SK-N-SH (cell line): ENCODE measurements at regions not wholly inside any gene's neighbourhood (a gene's known extent, or its start where the extent isn't known, plus 50 kb on each side); places are given as distances from the start of the nearest gene placed in this dataset.

Experiments
- CTCF ChIA-PET: fragments of 300-600, 350-600 bp; formaldehyde crosslinking; extraction: SDS; loops from one replicate; lab custom pipeline; 2021; lab: Yijun Ruan, JAX
- POLR2A ChIA-PET: fragments of 350-600 bp; sonication (Branson Sonifier 250); formaldehyde crosslinking; extraction: SDS; loops from one replicate; lab custom pipeline; 2020; ENCODE audit warnings: antibody characterized with exemption, inconsistent platforms; lab: Yijun Ruan, JAX
- DNase-seq: peaks from one replicate; pipeline ENCODE4 v3.0.0; 2012
- H2AFZ ChIP-seq: fragments of 200-600 bp; sonication (generic); 2 replicates; pipeline ENCODE4 v1.8.1; 2016; ENCODE audit warnings: antibody characterized with exemption, mild to moderate bottlenecking, low read depth
- H3F3A ChIP-seq: fragments of 200-600 bp; sonication (generic); replicated peaks from 2 replicates; pipeline ENCODE3; 2016; ENCODE audit warnings: antibody characterized with exemption, mild to moderate bottlenecking; ENCODE audit not compliant: insufficient read depth
- H3K27ac ChIP-seq, 2 experiments: fragments of 200-500 bp in 1 of 2; fragments of 200-600 bp in 1 of 2; sonication (Bioruptor generic) in 1 of 2; sonication (generic), shearing (Covaris generic) in 1 of 2; 2 replicates each; pipeline versions ENCODE4 v1.5.1 to v1.6.1; 2014 to 2016; ENCODE audit warnings: low read depth in 2 of 2, inconsistent platforms in 1 of 2, low read length in 1 of 2, mild to moderate bottlenecking in 1 of 2, mixed read lengths in 1 of 2
- H3K27me3 ChIP-seq: fragments of 200-600 bp; sonication (generic), shearing (Covaris generic); 2 replicates; pipeline ENCODE4 v1.6.1; 2016; ENCODE audit warnings: mixed run types; ENCODE audit not compliant: insufficient read depth
- H3K36me3 ChIP-seq, 2 experiments: fragments of 200-500 bp in 1 of 2; fragments of 200-600 bp in 1 of 2; sonication (Bioruptor generic) in 1 of 2; sonication (generic) in 1 of 2; replicated peaks in 1 of 2; 2 replicates each; pipeline versions ENCODE3 to v1.5.1; 2014 to 2016; ENCODE audit warnings: low read length in 1 of 2, mild to moderate bottlenecking in 1 of 2; ENCODE audit not compliant: insufficient read depth in 2 of 2, control insufficient read depth in 1 of 2
- H3K4me1 ChIP-seq, 2 experiments: fragments of 200-500 bp in 1 of 2; fragments of 200-600 bp in 1 of 2; sonication (Bioruptor generic) in 1 of 2; sonication (generic), shearing (Covaris generic) in 1 of 2; 2 replicates each; pipeline versions ENCODE4 v1.5.1 to v1.6.1; 2014 to 2016; ENCODE audit warnings: low read depth in 1 of 2, low read length in 1 of 2, mixed run types in 1 of 2; ENCODE audit not compliant: insufficient read depth in 2 of 2, control insufficient read depth in 1 of 2
- H3K4me2 ChIP-seq: fragments of 200-600 bp; sonication (generic), shearing (Covaris generic); 2 replicates; pipeline ENCODE4 v1.6.1; 2017; ENCODE audit warnings: mixed run types
- H3K4me3 ChIP-seq, 2 experiments: fragments of 200-500 bp in 1 of 2; fragments of 200-600 bp in 1 of 2; sonication (Bioruptor generic) in 1 of 2; sonication (generic), shearing (Covaris generic) in 1 of 2; 2 replicates each; pipeline versions ENCODE4 v1.5.1 to v1.8.1; 2014 to 2016; ENCODE audit warnings: low read depth in 2 of 2, inconsistent platforms in 1 of 2, low read length in 1 of 2, mild to moderate bottlenecking in 1 of 2, mixed read lengths in 1 of 2, moderate library complexity in 1 of 2
- H3K79me2 ChIP-seq: fragments of 200-600 bp; sonication (generic); 2 replicates; pipeline ENCODE4 v1.8.1; 2017; ENCODE audit warnings: mild to moderate bottlenecking; ENCODE audit not compliant: insufficient read depth
- H3K9ac ChIP-seq: fragments of 200-600 bp; sonication (generic); 2 replicates; pipeline ENCODE4 v1.6.1; 2017; ENCODE audit warnings: mixed run types
- H3K9me2 ChIP-seq: fragments of 200-600 bp; sonication (generic); 2 replicates; pipeline ENCODE4 v1.6.1; 2017; ENCODE audit warnings: mixed run types
- H3K9me3 ChIP-seq: fragments of 200-600 bp; sonication (generic); 2 replicates; pipeline ENCODE4 v1.6.1; 2017; ENCODE audit warnings: mixed run types, mild to moderate bottlenecking, moderate library complexity
- H4K20me1 ChIP-seq: fragments of 200-600 bp; sonication (generic); 2 replicates; pipeline ENCODE4 v1.6.1; 2017; ENCODE audit warnings: mild to moderate bottlenecking, mixed run types; ENCODE audit not compliant: insufficient read depth
- ELF1 ChIP-seq: IDR thresholded peaks from 2 replicates; pipeline ENCODE4 v1.4.0; 2012
- FOXJ3 ChIP-seq: sonication (generic); formaldehyde crosslinking; IDR thresholded peaks from 2 replicates; pipeline ENCODE4 v1.5.1; 2020; ENCODE audit warnings: mild to moderate bottlenecking, missing genetic modification reagents
- GABPA ChIP-seq: IDR thresholded peaks from 2 replicates; pipeline ENCODE4 v1.4.0; 2012; ENCODE audit warnings: low read depth, mild to moderate bottlenecking
- IRF3 ChIP-seq: fragments of 150-350 bp; IDR thresholded peaks from 2 replicates; pipeline ENCODE4 v1.6.1; 2016; ENCODE audit warnings: mild to moderate bottlenecking, low read depth, low read length
- MAX ChIP-seq: IDR thresholded peaks from 2 replicates; pipeline ENCODE4 v1.4.0; 2012; ENCODE audit warnings: low read depth
- NFIC ChIP-seq: IDR thresholded peaks from 2 replicates; pipeline ENCODE4 v1.4.0; 2012; ENCODE audit warnings: borderline replicate concordance
- NRF1 ChIP-seq: IDR thresholded peaks from 2 replicates; pipeline ENCODE4 v1.6.1; 2012; ENCODE audit warnings: low read depth, mild to moderate bottlenecking, low read length
- PBX3 ChIP-seq: IDR thresholded peaks from 2 replicates; pipeline ENCODE4; 2012
- POLR2AphosphoS5 ChIP-seq: IDR thresholded peaks from 2 replicates; pipeline ENCODE4 v1.6.1; 2012; ENCODE audit warnings: low read depth, low read length
- RAD21 ChIP-seq: IDR thresholded peaks from 2 replicates; pipeline ENCODE4 v1.6.1; 2012; ENCODE audit warnings: mild to moderate bottlenecking, low read length
- RCOR1 ChIP-seq: fragments of 150-350 bp; IDR thresholded peaks from 2 replicates; pipeline ENCODE4 v1.6.1; 2017; ENCODE audit warnings: antibody characterized with exemption, low read length
- SIN3A ChIP-seq: IDR thresholded peaks from 2 replicates; pipeline ENCODE4 v1.6.1; 2012; ENCODE audit warnings: low read depth, mild to moderate bottlenecking, low read length, moderate library complexity, borderline replicate concordance
- TAF1 ChIP-seq: IDR thresholded peaks from 2 replicates; pipeline ENCODE4 v1.6.1; 2012; ENCODE audit warnings: low read depth, mild to moderate bottlenecking, low read length, moderate library complexity, borderline replicate concordance
- TCF12 ChIP-seq: IDR thresholded peaks from 2 replicates; pipeline ENCODE4 v1.4.0; 2012
- YY1 ChIP-seq: IDR thresholded peaks from 2 replicates; pipeline ENCODE4 v1.4.0; 2012; ENCODE audit warnings: low read depth, mild to moderate bottlenecking
- WGBS: methylation state at CpG from one replicate; pipeline ENCODE4 v1.1.6; 2017; ENCODE audit warnings: low lambda C conversion rate; 5-methylcytosine and 5-hydroxymethylcytosine counted together

GRCh38 chr18:29378651-29379136, 1201.8 kb upstream of the CDH2 start:
- H3K4me2 ChIP-seq: no peak overlapping the region
- no peaks in the 10 kb centered on the region for H4K20me1 ChIP-seq
- H3K9me2 ChIP-seq: no peaks in the 10 kb centered on the region
- no peaks in the 10 kb centered on the region for H3K79me2 ChIP-seq
- H3K9ac ChIP-seq: no peak overlapping the region
- no peak overlapping the region for H3K27ac ChIP-seq
- CTCF ChIA-PET: no interaction called here
- no peaks in the 10 kb centered on the region for H3K36me3 ChIP-seq
- H3K4me1 ChIP-seq: no peaks in the 10 kb centered on the region
- WGBS: 91% methylated on average over 3 of the region's 3 CpGs
- 0 out of 2 replicates have a peak, but pooled peaks cover 3% of the 10 kb centered on the region for H3K9me3 ChIP-seq
- no peak for TF ChIP-seq TCF12
- TF ChIP-seq GABPA: no peak
- no peak for TF ChIP-seq FOXJ3 (CRISPR knock-in tag)
- H3K4me3 ChIP-seq: no peak overlapping the region
- DNase-seq: no peak
- no peak overlapping the region for H2AFZ ChIP-seq
- POLR2A ChIA-PET: no interaction called here
- H3F3A ChIP-seq: no peaks in the 10 kb centered on the region
- no peaks in the 10 kb centered on the region for H3K27me3 ChIP-seq

- no peak overlapping the region for H3K9ac ChIP-seq
- CTCF ChIA-PET: no interaction called here
- WGBS: 90% methylated on average over 1 of the region's 1 CpG
- H3F3A ChIP-seq: no peaks in the 10 kb centered on the region
- DNase-seq: no peak
- no peaks in the 10 kb centered on the region for H3K36me3 ChIP-seq
- no peaks in the 10 kb centered on the region for H4K20me1 ChIP-seq
- H3K4me2 ChIP-seq: no peak overlapping the region
- H3K9me2 ChIP-seq: no peaks in the 10 kb centered on the region
- no peaks in the 10 kb centered on the region for H3K79me2 ChIP-seq
- no peak overlapping the region for H2AFZ ChIP-seq
- H3K27ac ChIP-seq: no peak overlapping the region
- H3K27me3 ChIP-seq: no peaks in the 10 kb centered on the region
- POLR2A ChIA-PET: no interaction called here
- 0 out of 2 replicates have a peak, but pooled peaks cover 11% of the 10 kb centered on the region for H3K9me3 ChIP-seq
- H3K4me1 ChIP-seq: no peaks in the 10 kb centered on the region
- TF ChIP-seq TAF1: no peak
- no peak for TF ChIP-seq IRF3
- TF ChIP-seq RAD21: no peak
- TF ChIP-seq RCOR1: no peak
- TF ChIP-seq NRF1: no peak
- no peak for TF ChIP-seq SIN3A
- no peak for TF ChIP-seq ELF1
- TF ChIP-seq YY1: no peak
- no peak for TF ChIP-seq NFIC
- no peak for TF ChIP-seq POLR2AphosphoS5
- TF ChIP-seq MAX: no peak
- TF ChIP-seq PBX3: no peak
- no peak overlapping the region for H3K4me3 ChIP-seq
Measured at GRCh38 chr18:29377346-29377745, 1200.4 kb upstream of the CDH2 start.
